ENCODE measurements at regions not wholly inside any gene's neighbourhood (a gene's known extent, or its start where the extent isn't known, plus 50 kb on each side); places are given as distances from the start of the nearest gene placed in this dataset.
"Not testable (repeated sequence)": the region's sequence is repeated elsewhere in the genome, so short reads cannot be mapped to it uniquely, and the experiment has no call there.

- ATAC-seq (no peak), DNase-seq (ENCODE audit: low spot score) (no peak)
Measured at GRCh38 chr1:189211742-189212141, 1265.9 kb downstream of the BRINP3 start.

DNA sequence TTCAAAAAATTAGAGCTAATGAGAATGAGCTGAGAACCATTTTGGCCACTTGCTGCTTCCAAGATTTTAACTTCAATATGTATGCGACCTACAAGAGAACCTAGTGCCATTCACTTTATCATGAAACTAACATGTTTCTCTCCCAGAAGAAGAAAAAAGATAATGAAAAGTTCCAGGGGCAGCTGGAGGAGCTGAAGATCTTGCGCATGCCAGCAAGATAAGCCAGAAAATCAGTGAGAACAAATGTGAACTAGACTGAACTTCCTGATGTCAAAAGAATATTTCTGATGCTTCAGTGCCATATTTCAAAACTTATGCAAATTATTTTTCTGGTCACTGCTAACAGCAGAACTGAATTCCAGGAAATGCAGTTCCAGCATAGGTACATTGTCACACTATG, 1265.1 kb downstream of the BRINP3 start:
- ATAC-seq = no peak
- DNase-seq (ENCODE audit: low spot score) = no peak

DNA sequence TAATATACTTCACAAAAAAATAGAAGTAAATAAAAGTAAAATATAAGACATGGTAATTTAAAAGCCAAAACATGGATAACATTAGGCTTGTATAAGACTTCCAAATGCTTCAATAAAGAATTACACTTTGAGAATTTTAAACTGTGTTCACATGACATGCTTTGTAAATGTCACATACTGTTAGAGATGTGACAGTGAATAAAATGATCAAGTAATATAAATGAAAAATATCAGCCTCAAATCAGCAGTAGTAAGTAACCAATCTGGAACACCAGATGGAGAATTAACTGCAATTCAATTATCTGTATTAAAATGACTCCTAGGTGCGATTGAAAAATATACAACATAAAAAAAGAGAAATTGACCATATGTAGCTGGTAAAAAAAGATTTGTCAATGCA, 1260.8 kb downstream of the BRINP3 start:
- ATAC-seq (no peak), DNase-seq (ENCODE audit: low spot score) (no peak)

DNA sequence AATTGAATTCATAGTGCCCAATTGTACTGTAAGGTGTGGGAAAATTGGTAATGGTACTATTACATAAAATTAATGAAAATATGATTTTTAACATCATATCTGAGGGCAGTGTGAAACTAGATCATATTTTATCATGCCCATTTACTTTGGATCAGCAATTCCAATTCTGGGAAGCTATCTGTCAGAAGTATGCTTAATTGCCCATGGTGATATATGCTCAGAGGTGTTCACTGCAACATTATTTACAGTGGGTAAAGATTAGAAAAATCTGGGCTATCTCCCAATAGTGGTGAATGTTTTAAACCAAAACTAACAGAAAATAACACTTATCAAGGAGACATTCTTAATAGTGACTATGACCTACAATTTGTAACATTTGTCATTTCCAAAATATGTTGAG, 1260.0 kb downstream of the BRINP3 start:
- no peak for ATAC-seq
- no peak for DNase-seq (ENCODE audit: low spot score)

DNA sequence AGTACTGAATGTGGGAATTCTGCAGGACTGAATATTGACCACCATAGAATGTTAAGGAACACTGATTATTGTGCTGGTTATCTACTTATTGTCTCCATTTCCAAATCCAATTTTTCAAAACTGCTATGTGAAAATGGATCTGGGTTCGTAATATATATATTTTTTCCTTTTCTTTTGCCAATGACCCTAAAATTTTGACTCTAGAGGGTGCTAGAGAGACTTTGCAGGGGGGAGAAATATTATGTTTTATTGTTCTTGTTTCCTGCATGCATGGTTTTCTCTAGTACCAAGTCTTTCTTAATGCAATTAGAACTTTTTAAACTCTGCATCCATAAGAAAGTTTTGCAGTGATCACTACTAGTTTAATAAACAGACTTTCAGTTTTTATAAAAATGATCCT, 1256.9 kb downstream of the BRINP3 start:
- no peak for DNase-seq (ENCODE audit: low spot score)
- no peak for ATAC-seq

- not testable (repeated sequence) for DNase-seq (ENCODE audit: low spot score); ATAC-seq
Measured at GRCh38 chr1:189225794-189226145, 1251.9 kb downstream of the BRINP3 start.

DNA sequence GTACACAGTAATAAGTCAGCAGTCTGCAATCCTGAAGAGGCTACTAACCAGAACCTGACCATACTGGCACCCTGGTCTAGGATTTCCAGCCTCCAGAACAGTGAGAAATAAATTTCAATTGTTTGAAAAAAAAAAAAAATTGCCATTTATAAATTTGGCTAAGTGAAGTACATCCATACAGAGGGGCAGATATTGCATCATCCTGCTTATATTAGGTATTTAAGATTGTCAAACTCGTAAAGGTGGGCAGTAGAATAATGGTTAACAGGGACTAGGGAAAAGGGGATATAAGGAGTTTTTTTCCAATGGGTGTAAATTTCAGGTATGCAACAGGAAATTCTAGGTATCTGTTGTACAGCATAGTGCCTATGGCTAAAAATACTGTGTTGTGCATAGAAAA, 1250.9 kb downstream of the BRINP3 start:
- no peak for DNase-seq (ENCODE audit: low spot score)
- no peak for ATAC-seq

DNA sequence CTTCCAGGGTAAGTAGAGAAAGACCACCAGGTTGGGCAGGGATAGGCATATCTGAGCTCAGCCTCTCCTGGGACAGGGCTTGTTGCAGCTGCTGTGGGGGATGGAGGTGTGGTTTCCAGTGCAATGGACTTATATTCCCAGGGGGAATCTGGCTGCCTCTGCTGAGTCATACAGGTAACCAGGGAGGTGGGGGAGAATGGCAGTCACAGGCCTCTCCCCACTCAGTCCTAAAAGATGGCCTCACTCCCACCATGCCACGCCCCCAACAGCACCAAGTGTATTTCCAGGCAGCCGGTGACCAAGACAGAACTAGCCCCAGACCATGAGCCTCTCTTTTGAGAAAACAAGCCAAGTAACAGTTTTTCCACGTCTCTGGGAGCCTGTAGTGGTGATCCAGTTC, 1240.7 kb downstream of the BRINP3 start:
- DNase-seq (ENCODE audit: low spot score) (no peak), ATAC-seq (no peak)

- DNase-seq (ENCODE audit: low spot score) = no peak
- no peak for ATAC-seq
Measured at GRCh38 chr1:189253601-189254350, 1223.9 kb downstream of the BRINP3 start.

GRCh38 chr1:189261128-189261527, 1216.5 kb downstream of the BRINP3 start:
- DNase-seq (ENCODE audit: low spot score); ATAC-seq: not testable (repeated sequence)

- DNase-seq (ENCODE audit: low spot score) (no peak), ATAC-seq (no peak)
Measured at GRCh38 chr1:189269011-189269410, 1208.7 kb downstream of the BRINP3 start.

DNA sequence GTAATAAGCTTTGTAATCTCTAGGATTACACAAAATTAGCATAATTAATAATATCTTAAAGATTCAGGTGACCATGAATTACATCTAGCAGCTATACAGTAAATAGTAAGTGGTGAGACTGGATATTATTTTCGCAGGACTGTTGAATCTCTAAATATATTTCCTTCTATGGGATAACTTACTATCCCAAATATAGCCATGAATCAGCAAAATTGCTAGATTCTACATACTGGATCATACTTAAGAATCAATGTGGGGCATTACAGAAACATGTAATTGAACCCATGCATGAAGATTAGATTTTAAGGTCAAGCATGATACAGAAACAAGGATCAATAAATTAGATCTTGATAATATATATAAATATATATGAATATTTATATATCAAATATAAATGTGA, 1203.4 kb downstream of the BRINP3 start:
- ATAC-seq (no peak), DNase-seq (ENCODE audit: low spot score) (no peak)

GRCh38 chr1:189275796-189276195, 1201.9 kb downstream of the BRINP3 start:
- DNase-seq (ENCODE audit: low spot score) (no peak), ATAC-seq (no peak)

DNA sequence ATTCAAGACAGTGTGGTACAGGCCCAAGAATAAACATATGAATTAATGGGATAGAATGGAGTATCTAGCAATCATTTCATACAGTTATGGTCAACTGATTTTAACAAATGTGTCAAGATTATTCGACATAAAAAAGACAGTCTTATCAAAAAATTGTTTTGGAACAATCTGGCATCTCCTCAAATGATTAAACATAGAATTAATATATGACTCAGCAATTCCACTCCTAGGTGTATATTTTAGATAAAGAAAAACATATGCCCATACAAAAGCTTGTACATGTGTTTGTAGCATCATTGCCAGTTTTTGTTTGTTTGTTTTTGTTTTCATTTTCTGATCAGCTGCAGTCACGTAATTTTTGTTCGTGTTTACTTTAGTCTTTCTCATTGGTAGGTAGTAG, 1188.3 kb downstream of the BRINP3 start:
- ATAC-seq = no peak
- DNase-seq (ENCODE audit: low spot score) = no peak

DNA sequence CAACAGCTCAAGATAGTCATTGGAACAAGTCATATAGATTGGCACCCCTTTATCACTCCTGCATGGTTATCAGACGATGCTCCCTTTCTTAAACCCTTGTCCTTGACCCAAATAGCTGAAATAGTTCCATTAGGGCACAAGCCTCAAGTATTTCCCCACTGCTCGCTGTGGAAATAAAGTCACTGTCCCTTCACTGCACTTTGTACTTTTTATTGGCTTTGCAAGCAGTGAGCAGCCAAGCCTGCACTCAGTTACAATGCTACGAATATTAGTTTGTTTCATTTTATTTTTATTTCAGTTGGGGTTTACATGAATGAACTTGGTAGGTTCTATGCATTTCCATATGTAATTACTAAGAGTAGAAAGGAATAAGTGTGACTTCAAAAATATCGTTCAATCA, 1176.4 kb downstream of the BRINP3 start:
- DNase-seq (ENCODE audit: low spot score) (no peak), ATAC-seq (peak; percentile 92)

- ATAC-seq (no peak), DNase-seq (ENCODE audit: low spot score) (no peak)
Measured at GRCh38 chr1:189305279-189305678, 1172.4 kb downstream of the BRINP3 start.

GRCh38 chr1:189311915-189312314, 1165.7 kb downstream of the BRINP3 start:
- no peak for ATAC-seq

GRCh38 chr1:189312499-189312898, 1165.2 kb downstream of the BRINP3 start:
- DNase-seq (ENCODE audit: low spot score) = no peak
- ATAC-seq = no peak

More at GRCh38 chr1:189311915-189312314, 1165.7 kb downstream of the BRINP3 start:
- DNase-seq (ENCODE audit: low spot score) = no peak

GRCh38 chr1:189313488-189313887, 1164.2 kb downstream of the BRINP3 start:
- peak; percentile 29 for ATAC-seq
- no peak for DNase-seq (ENCODE audit: low spot score)

GRCh38 chr1:189315035-189315901, 1162.4 kb downstream of the BRINP3 start:
- DNase-seq (ENCODE audit: low spot score) = no peak
- peak; percentile 86 for ATAC-seq

DNA sequence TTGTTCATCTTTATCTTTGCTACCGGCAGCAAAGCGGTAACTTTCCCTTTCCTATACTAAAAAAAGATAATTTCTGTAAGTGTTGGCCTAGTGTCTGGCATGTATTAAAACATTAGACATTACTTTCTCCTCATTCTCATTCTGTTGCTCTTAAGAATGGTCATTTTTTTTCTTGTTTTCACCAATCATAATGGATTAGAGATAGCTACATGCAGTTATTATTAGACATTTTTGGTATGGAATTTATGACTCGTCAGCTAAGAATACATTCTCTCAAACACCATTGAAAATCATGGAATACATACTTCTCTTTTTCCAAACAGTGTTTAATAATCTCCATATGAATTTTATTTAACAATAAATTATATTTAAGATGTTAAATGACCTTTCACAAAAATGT, 1154.6 kb downstream of the BRINP3 start:
- DNase-seq (ENCODE audit: low spot score) = no peak
- ATAC-seq = no peak

GRCh38 chr1:189331071-189331470, 1146.6 kb downstream of the BRINP3 start:
- not testable (repeated sequence) for ATAC-seq; DNase-seq (ENCODE audit: low spot score)

All from left lobe of liver (tissue), 2 donors.